Left ventricle myocardium inferior (tissue), 1 donor: ENCODE measurements at regions not wholly inside any gene's neighbourhood (a gene's known extent, or its start where the extent isn't known, plus 50 kb on each side); places are given as distances from the start of the nearest gene placed in this dataset.

ENCODE experiments used
- DNase-seq: peaks from one replicate; pipeline ENCODE4 v3.0.0-alpha.2; 2020
- H3K27ac ChIP-seq: fragments of 200-600 bp; replicated peaks from 2 replicates; pipeline ENCODE4 v1.8.0; 2021
- H3K27me3 ChIP-seq: fragments of 200-600 bp; 2 replicates; pipeline ENCODE4 v1.8.0; 2021; ENCODE audit warnings: low read depth
- H3K36me3 ChIP-seq: fragments of 200-600 bp; 2 replicates; pipeline ENCODE4 v1.8.0; 2021
- H3K4me1 ChIP-seq: fragments of 200-600 bp; 2 replicates; pipeline ENCODE4 v1.8.0; 2021
- H3K4me3 ChIP-seq: fragments of 200-600 bp; 2 replicates; pipeline ENCODE4 v1.8.0; 2021; ENCODE audit warnings: mild to moderate bottlenecking, moderate library complexity
- H3K9me3 ChIP-seq: fragments of 200-600 bp; replicated peaks from 2 replicates; pipeline ENCODE4 v1.8.0; 2021
- CTCF ChIP-seq: fragments of 200-600 bp; IDR thresholded peaks from 2 replicates; pipeline ENCODE4 v1.8.0; 2021; ENCODE audit warnings: antibody characterized with exemption, mild to moderate bottlenecking, borderline replicate concordance
- intact Hi-C: fragments of 100-400 bp; cut with micrococcal nuclease; formaldehyde crosslinking; loops from one replicate; pipeline ENCODE4 v1.11.0; 2022
- donor health status: DM: no; HTN: yes; CAD: no; lungs with severe emphysema.

- H3K27ac ChIP-seq: no peak overlapping the region
- no peak overlapping the region for H3K4me3 ChIP-seq
- no peak for DNase-seq
- H3K4me1 ChIP-seq: no peaks in the 10 kb centered on the region
- intact Hi-C loops: no loop called here
- peaks cover 8% of the 10 kb centered on the region for H3K9me3 ChIP-seq
- H3K27me3 ChIP-seq: no peaks in the 10 kb centered on the region
- TF ChIP-seq CTCF: no peak
- H3K36me3 ChIP-seq: no peaks in the 10 kb centered on the region
Measured at GRCh38 chr2:146818122-146818521, 1026.7 kb upstream of the ACVR2A start.

GRCh38 chr2:146817613-146818012 lies 1027.2 kb upstream of the ACVR2A start:
- no peak overlapping the region for H3K4me3 ChIP-seq
- H3K9me3 ChIP-seq: peaks cover 13% of the 10 kb centered on the region
- intact Hi-C loops: no loop called here

GRCh38 chr2:146814971-146815370 lies 1029.9 kb upstream of the ACVR2A start:
- no peaks in the 10 kb centered on the region for H3K27me3 ChIP-seq
- TF ChIP-seq CTCF: no peak
- DNase-seq: no peak
- intact Hi-C loops: no loop called here
- H3K4me3 ChIP-seq: no peak overlapping the region
- no peaks in the 10 kb centered on the region for H3K36me3 ChIP-seq
- no peak overlapping the region for H3K27ac ChIP-seq
- H3K9me3 ChIP-seq: peaks cover 34% of the 10 kb centered on the region
- H3K4me1 ChIP-seq: no peaks in the 10 kb centered on the region

More at GRCh38 chr2:146817613-146818012, 1027.2 kb upstream of the ACVR2A start:
- DNase-seq: no peak
- no peaks in the 10 kb centered on the region for H3K4me1 ChIP-seq
- TF ChIP-seq CTCF: no peak
- H3K27me3 ChIP-seq: no peaks in the 10 kb centered on the region
- no peaks in the 10 kb centered on the region for H3K36me3 ChIP-seq
- no peak overlapping the region for H3K27ac ChIP-seq

GRCh38 chr2:146807568-146808168 lies 1037.2 kb upstream of the ACVR2A start:
- Histone ChIP-seq H3K27me3 (no peaks in the 10 kb centered on the region), H3K4me3 (no peak overlapping the region), H3K4me1 (no peaks in the 10 kb centered on the region), H3K9me3 (peaks cover 22% of the 10 kb centered on the region), H3K27ac (no peak overlapping the region), H3K36me3 (no peaks in the 10 kb centered on the region)
- intact Hi-C loops: no loop called here
- DNase-seq: no peak
- no peak for TF ChIP-seq CTCF

- Histone ChIP-seq H3K9me3 (peaks cover 10% of the 10 kb centered on the region), H3K4me1 (no peaks in the 10 kb centered on the region), H3K27me3 (no peaks in the 10 kb centered on the region), H3K36me3 (no peaks in the 10 kb centered on the region), H3K27ac (no peak overlapping the region), H3K4me3 (no peak overlapping the region)
- intact Hi-C loops: no loop called here
- no peak for DNase-seq
- TF ChIP-seq CTCF: no peak
Measured at GRCh38 chr2:146806364-146807005, 1038.3 kb upstream of the ACVR2A start.
